ENCODE measurements at regions not wholly inside any gene's neighbourhood (a gene's known extent, or its start where the extent isn't known, plus 50 kb on each side); places are given as distances from the start of the nearest gene placed in this dataset.

DNA sequence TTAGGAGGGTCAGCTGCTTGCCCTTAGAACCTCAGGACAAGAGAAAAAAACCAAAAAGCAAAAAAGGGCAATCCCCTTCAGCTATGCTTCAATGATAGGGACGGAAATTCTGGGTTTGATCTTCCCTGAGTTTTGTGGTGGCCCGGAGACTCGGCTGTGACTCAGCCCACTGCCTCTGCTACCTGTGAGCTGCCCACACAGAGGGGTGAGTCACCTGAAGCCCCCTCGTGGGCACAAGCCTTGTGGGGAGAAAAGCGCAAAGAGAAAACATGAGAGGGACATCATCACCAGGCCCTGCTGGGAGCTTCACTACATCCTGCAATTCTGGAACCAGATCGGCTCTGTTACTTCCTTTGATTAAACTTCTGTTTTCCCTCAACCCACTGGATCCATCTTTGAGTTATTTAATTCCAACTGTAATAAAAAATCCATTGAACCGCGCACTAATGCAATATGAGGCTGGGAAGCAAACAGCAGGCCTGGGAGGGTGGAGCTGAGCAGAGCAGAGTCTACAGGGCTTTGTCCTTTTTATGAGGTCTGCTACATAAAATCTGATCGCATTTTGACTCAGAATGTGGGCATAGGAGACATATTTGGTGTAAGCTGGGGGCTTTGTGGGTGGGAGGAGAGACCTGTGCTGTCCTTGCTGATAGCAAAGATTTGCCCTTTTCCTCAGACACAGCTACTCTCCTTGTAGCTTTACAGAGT, 58.7 kb upstream of the STUM start:
- no peak for DNase-seq (ENCODE audit: low spot score)

GRCh38 chr1:226490426-226490809, 58.1 kb upstream of the STUM start:
- no peak for DNase-seq (ENCODE audit: low spot score)

DNA sequence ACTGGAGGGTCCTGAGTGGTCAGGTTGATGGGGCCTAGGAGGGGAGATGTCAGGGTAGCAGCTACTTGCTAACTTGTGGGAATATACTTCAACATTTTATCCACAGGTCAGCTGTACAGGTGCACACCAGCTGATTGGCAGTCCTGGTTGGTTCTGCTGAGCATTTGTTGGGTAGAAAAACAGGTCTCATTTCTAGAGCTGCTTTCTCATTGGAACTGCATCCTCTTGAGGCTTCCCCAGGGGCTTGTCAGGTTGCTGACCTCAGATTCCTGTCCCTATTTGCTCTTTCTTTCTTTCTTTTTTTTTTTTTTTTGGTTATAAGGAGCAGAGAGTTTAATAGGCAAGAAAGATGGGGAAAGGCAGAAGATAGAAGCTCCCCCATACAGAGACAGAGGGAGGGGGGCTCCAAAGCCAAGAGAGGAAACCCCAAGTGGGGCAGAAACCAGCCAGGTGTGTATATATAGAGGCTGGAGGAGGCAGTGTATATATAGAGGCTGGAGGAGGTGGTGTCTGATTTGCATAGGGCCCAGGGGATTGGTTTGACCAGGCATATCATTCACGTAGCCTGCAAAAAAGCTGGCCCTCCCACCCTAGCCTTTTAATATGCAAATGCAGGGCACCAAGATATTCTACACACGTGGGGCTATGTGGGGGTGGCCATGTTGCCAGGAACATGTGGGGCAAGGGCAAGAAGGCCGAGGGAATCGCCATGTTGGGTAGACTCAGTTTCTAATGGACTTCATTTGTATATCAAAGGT, 57.3 kb upstream of the STUM start:
- no peak for DNase-seq (ENCODE audit: low spot score)

GRCh38 chr1:226492426-226493137, 56.0 kb upstream of the STUM start:
- no peak for DNase-seq (ENCODE audit: low spot score)

DNA sequence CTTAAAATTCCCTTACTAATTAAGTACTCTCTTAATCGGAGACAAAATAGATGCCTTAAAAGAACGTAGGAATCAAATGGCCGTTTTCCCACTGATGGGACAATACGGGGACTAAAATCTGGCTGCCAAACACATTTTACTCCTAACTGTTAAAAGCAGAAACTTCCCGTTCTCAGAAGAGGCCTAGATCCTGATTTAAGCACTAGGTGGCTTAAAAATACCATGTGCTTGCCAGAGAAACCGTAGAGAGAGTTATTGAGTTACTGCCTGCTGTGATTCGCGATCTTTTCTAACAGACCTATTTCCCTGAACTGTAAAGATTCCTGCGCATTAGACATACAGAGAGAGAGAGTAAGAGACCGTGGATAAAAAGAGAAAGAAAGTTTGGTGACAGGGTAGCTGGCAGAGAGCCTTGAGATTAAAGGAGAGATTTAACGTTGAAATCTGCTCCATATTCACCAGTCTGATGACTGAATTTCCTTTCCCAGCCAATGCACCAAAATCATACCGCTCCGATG, 54.4 kb upstream of the STUM start:
- DNase-seq (ENCODE audit: low spot score): no peak

DNA sequence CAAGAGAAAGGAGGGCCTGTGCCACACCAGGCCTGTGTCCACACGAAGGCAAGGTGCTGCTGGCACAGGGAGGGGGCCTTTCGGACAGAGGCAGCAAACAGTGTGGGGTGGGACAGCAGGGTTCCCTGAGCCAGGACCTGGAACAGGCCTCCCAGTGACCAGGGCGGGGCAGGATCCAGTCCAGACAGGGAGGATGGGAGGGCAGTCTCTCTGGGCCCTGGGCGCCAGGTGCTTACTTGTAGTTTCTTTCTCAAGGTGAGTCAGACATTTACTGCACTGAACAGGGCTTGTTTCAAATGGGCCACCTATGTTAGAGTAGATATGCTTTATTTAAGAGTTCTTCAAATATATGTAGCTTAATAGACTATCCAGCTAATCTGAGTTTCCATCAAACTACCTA, 52.8 kb upstream of the STUM start:
- no peak for DNase-seq (ENCODE audit: low spot score)

- no peak for DNase-seq (ENCODE audit: low spot score)
These were observed 52.0 kb upstream of the STUM start for GRCh38 chr1:226496453-226497015.

- DNase-seq (ENCODE audit: low spot score): no peak
These were observed 51.2 kb upstream of the STUM start for GRCh38 chr1:226497276-226497833.

GRCh38 chr1:226497991-226498639, 50.4 kb upstream of the STUM start:
- DNase-seq (ENCODE audit: low spot score): no peak

GRCh38 chr1:226498640-226499008, 49.9 kb upstream of the STUM start:
- no peak for DNase-seq (ENCODE audit: low spot score)
